H9 (cell line): ENCODE measurements at regions not wholly inside any gene's neighbourhood (a gene's known extent, or its start where the extent isn't known, plus 50 kb on each side); places are given as distances from the start of the nearest gene placed in this dataset.

ENCODE experiments used
- DNase-seq: peaks from one replicate; pipeline ENCODE4 v3.0.0-alpha.2; 2017
- H2AFZ ChIP-seq: one replicate; pipeline ENCODE4 v1.6.1; 2013; ENCODE audit warnings: mild to moderate bottlenecking, low read length, control low read depth, moderate library complexity
- H2AK5ac ChIP-seq: 2 replicates; pipeline ENCODE4 v1.6.1; 2013; ENCODE audit warnings: low read length, control low read depth, mixed read lengths; ENCODE audit not compliant: insufficient read length
- H2BK120ac ChIP-seq: one replicate; pipeline ENCODE4 v1.6.1; 2013; ENCODE audit warnings: low read depth, mild to moderate bottlenecking, low read length, control low read depth, inconsistent platforms; ENCODE audit not compliant: poor library complexity, severe bottlenecking
- H2BK12ac ChIP-seq: 2 replicates; pipeline ENCODE4 v1.6.1; 2013; ENCODE audit warnings: low read length, control low read depth, mixed read lengths, low read depth; ENCODE audit not compliant: insufficient read length
- H2BK15ac ChIP-seq: 2 replicates; pipeline ENCODE4 v1.6.1; 2013; ENCODE audit warnings: low read depth, low read length, control low read depth
- H2BK20ac ChIP-seq: one replicate; pipeline ENCODE4 v1.6.1; 2013; ENCODE audit warnings: low read depth, mild to moderate bottlenecking, low read length, control low read depth, inconsistent platforms; ENCODE audit not compliant: poor library complexity, severe bottlenecking
- H2BK5ac ChIP-seq: 2 replicates; pipeline ENCODE4 v1.6.1; 2013; ENCODE audit warnings: low read length, control low read depth, mixed read lengths; ENCODE audit not compliant: insufficient read length
- H3K14ac ChIP-seq: 2 replicates; pipeline ENCODE4 v1.6.1; 2013; ENCODE audit warnings: low read length, control low read depth; ENCODE audit not compliant: insufficient read depth
- H3K18ac ChIP-seq: 2 replicates; pipeline ENCODE4 v1.6.1; 2013; ENCODE audit warnings: low read depth, mild to moderate bottlenecking, mixed read lengths, low read length, control low read depth; ENCODE audit not compliant: insufficient read length
- H3K23ac ChIP-seq: 2 replicates; pipeline ENCODE4 v1.6.1; 2013; ENCODE audit warnings: low read length, control low read depth, mixed read lengths, low read depth; ENCODE audit not compliant: insufficient read length
- H3K23me2 ChIP-seq: 2 replicates; pipeline ENCODE4 v1.6.1; 2013; ENCODE audit warnings: low read depth, mild to moderate bottlenecking, mixed read lengths, low read length, control low read depth; ENCODE audit not compliant: insufficient read length, poor library complexity, severe bottlenecking
- H3K27ac ChIP-seq: 2 replicates; pipeline ENCODE4 v1.5.1; 2013; ENCODE audit warnings: low read length, control low read depth, mixed read lengths, low read depth; ENCODE audit not compliant: insufficient read length
- H3K27me3 ChIP-seq: 2 replicates; pipeline ENCODE4 v1.6.1; 2013; ENCODE audit warnings: low read length, control low read depth, inconsistent platforms; ENCODE audit not compliant: insufficient read depth
- H3K4ac ChIP-seq: 2 replicates; pipeline ENCODE4 v1.6.1; 2013; ENCODE audit warnings: low read depth, mild to moderate bottlenecking, control low read depth, inconsistent platforms, low read length, moderate library complexity
- H3K4me1 ChIP-seq: 2 replicates; pipeline ENCODE4 v1.6.1; 2013; ENCODE audit warnings: low read length, control low read depth, inconsistent platforms; ENCODE audit not compliant: insufficient read depth
- H3K4me2 ChIP-seq: 2 replicates; pipeline ENCODE4 v1.6.1; 2013; ENCODE audit warnings: low read length, control low read depth, mixed read lengths; ENCODE audit not compliant: insufficient read length, insufficient read depth
- H3K56ac ChIP-seq: 2 replicates; pipeline ENCODE4 v1.6.1; 2013; ENCODE audit warnings: low read depth, mild to moderate bottlenecking, mixed read lengths, low read length, control low read depth; ENCODE audit not compliant: insufficient read length
- H3K79me1 ChIP-seq: 2 replicates; pipeline ENCODE4 v1.6.1; 2013; ENCODE audit warnings: low read depth, mild to moderate bottlenecking, moderate library complexity, low read length, control low read depth, inconsistent platforms; ENCODE audit not compliant: insufficient read depth, poor library complexity, severe bottlenecking
- H3K79me2 ChIP-seq: 2 replicates; pipeline ENCODE4 v1.6.1; 2013; ENCODE audit warnings: low read length, control low read depth, inconsistent platforms; ENCODE audit not compliant: insufficient read depth
- H3K9ac ChIP-seq: 2 replicates; pipeline ENCODE4 v1.6.1; 2013; ENCODE audit warnings: low read length, control low read depth, mixed read lengths; ENCODE audit not compliant: insufficient read length; ENCODE audit errors: extremely low read depth
- H3K9me3 ChIP-seq: one replicate; pipeline ENCODE4 v1.6.1; 2013; ENCODE audit warnings: low read depth, low read length, inconsistent platforms; ENCODE audit not compliant: control insufficient read depth
- H3T11ph ChIP-seq: one replicate; pipeline ENCODE4 v1.6.1; 2013; ENCODE audit warnings: mild to moderate bottlenecking, low read length, control low read depth, inconsistent platforms
- H4K20me1 ChIP-seq: one replicate; pipeline ENCODE4 v1.6.1; 2013; ENCODE audit not compliant: control insufficient read depth, insufficient read length, insufficient read depth
- H4K5ac ChIP-seq: 2 replicates; pipeline ENCODE4 v1.6.1; 2013; ENCODE audit warnings: low read depth, mild to moderate bottlenecking, mixed read lengths, low read length, control low read depth; ENCODE audit not compliant: insufficient read length
- H4K8ac ChIP-seq: replicated peaks from 2 replicates; pipeline ENCODE4 v1.6.1; 2013; ENCODE audit warnings: low read length, control low read depth, mixed read lengths, low read depth; ENCODE audit not compliant: insufficient read length
- H4K91ac ChIP-seq: 2 replicates; pipeline ENCODE4 v1.6.1; 2013; ENCODE audit warnings: low read depth, mild to moderate bottlenecking, moderate library complexity, mixed read lengths, low read length, control low read depth; ENCODE audit not compliant: insufficient read length
- H3K27ac Mint-ChIP-seq, 3 experiments: 2 replicates in 2 of 3; 3 replicates in 1 of 3; pipeline ENCODE4 v1.8.0; 2020 to 2021; ENCODE audit warnings: mixed read lengths in 3 of 3, mild to moderate bottlenecking in 1 of 3, moderate library complexity in 1 of 3
- H3K27me3 Mint-ChIP-seq: 2 replicates; pipeline ENCODE4 v1.8.0; 2021; ENCODE audit warnings: low read depth, mild to moderate bottlenecking, moderate library complexity, mixed read lengths
- H3K36me3 Mint-ChIP-seq, 3 experiments: 2 replicates in 2 of 3; 3 replicates in 1 of 3; pipeline ENCODE4 v1.8.0; 2020 to 2021; ENCODE audit warnings: low read depth in 3 of 3, mixed read lengths in 3 of 3; ENCODE audit not compliant: insufficient read depth in 1 of 3
- H3K4me1 Mint-ChIP-seq, 2 experiments: 2 replicates each; pipeline ENCODE4 v1.8.0; 2020; ENCODE audit warnings: mixed read lengths in 2 of 2
- H3K4me3 Mint-ChIP-seq, 2 experiments: 2 replicates in 1 of 2; 3 replicates in 1 of 2; pipeline ENCODE4 v1.8.0; 2020 to 2021; ENCODE audit warnings: mild to moderate bottlenecking in 2 of 2, mixed read lengths in 2 of 2, moderate library complexity in 1 of 2
- H3K9me3 Mint-ChIP-seq, 2 experiments: 2 replicates in 1 of 2; 3 replicates in 1 of 2; pipeline ENCODE4 v1.8.0; 2020; ENCODE audit warnings: mild to moderate bottlenecking in 2 of 2, mixed read lengths in 2 of 2, moderate library complexity in 1 of 2
- WGBS: extraction: QIAGEN DNeasy Blood & Tissue Kit; methylation state at CpG from one replicate; pipeline ENCODE4 v1.1.7; 2013; ENCODE audit warnings: missing lambda C conversion rate, low lambda C conversion rate, mixed read lengths; ENCODE audit not compliant: insufficient read length; ENCODE audit errors: extremely low coverage; 5-methylcytosine and 5-hydroxymethylcytosine counted together
- TF ChIP-seq, protein P1 (sequence below): fragments of 200-600 bp; sonication (generic); conservative IDR thresholded peaks from 3 replicates; pipeline ENCODE4 v1.8.0; 2021; ENCODE audit warnings: antibody characterized with exemption, mild to moderate bottlenecking

DNA sequence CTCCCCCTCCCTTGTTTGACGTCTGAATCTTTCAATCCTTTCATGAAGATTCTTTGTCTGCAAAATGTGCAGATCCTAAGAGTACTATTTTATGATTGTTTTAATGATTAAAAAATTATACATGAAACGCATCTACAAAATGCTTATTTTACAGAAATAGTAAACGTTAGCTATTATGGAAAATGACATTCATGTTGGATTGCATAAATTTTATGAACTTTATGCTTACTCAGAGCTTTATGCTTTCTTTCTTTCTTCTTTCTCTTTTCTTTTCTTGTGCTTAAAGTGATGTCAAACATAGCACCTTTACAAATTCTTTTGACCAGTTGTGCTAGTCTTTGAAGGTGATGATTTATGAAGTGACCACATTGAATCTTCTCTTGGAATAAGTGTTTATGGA is 805.4 kb downstream of the ADCYAP1 start:
- Histone ChIP-seq H3K18ac (no peak overlapping the region), H3K79me2 (no peaks in the 10 kb centered on the region), H3K23me2 (no peaks in the 10 kb centered on the region), H2AK5ac (no peak overlapping the region), H4K20me1 (no peaks in the 10 kb centered on the region), H2BK5ac (no peak overlapping the region), H4K5ac (no peak overlapping the region), H3K27ac (no peak overlapping the region), H3K4ac (no peak overlapping the region), H3T11ph (no peak overlapping the region), H3K9ac (no peak overlapping the region), H3K9me3 (no peaks in the 10 kb centered on the region), H4K91ac (no peak overlapping the region), H3K4me1 (no peaks in the 10 kb centered on the region), H3K79me1 (no peaks in the 10 kb centered on the region), H2BK12ac (no peak overlapping the region), H3K56ac (no peak overlapping the region), H2AFZ (no peak overlapping the region), H3K23ac (no peak overlapping the region), H4K8ac (no peak overlapping the region), H2BK120ac (no peak overlapping the region), H3K27me3 (no peaks in the 10 kb centered on the region), H2BK15ac (no peak overlapping the region), H3K4me2 (no peak overlapping the region), H3K14ac (no peak overlapping the region), H2BK20ac (no peak overlapping the region)
- Mint-ChIP-seq H3K36me3 (no peaks in the 10 kb centered on the region), H3K4me3 (no peak overlapping the region), H3K27ac (no peak overlapping the region), H3K9me3 (no peaks in the 10 kb centered on the region), H3K4me1 (no peaks in the 10 kb centered on the region), H3K27me3 (no peaks in the 10 kb centered on the region)
- DNase-seq: no peak
- TF ChIP-seq, protein P1, sequence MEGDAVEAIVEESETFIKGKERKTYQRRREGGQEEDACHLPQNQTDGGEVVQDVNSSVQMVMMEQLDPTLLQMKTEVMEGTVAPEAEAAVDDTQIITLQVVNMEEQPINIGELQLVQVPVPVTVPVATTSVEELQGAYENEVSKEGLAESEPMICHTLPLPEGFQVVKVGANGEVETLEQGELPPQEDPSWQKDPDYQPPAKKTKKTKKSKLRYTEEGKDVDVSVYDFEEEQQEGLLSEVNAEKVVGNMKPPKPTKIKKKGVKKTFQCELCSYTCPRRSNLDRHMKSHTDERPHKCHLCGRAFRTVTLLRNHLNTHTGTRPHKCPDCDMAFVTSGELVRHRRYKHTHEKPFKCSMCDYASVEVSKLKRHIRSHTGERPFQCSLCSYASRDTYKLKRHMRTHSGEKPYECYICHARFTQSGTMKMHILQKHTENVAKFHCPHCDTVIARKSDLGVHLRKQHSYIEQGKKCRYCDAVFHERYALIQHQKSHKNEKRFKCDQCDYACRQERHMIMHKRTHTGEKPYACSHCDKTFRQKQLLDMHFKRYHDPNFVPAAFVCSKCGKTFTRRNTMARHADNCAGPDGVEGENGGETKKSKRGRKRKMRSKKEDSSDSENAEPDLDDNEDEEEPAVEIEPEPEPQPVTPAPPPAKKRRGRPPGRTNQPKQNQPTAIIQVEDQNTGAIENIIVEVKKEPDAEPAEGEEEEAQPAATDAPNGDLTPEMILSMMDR: no peak
- no CpG with 5 or more reads among the region's 3 CpGs for WGBS
